Mammary epithelial cell (primary cell): ENCODE measurements at regions not wholly inside any gene's neighbourhood (a gene's known extent, or its start where the extent isn't known, plus 50 kb on each side); places are given as distances from the start of the nearest gene placed in this dataset.

Experiments
- EZH2 ChIP-seq: IDR thresholded peaks from 2 replicates; pipeline ENCODE4 v1.6.1; 2012; ENCODE audit warnings: low read length, inconsistent platforms, borderline replicate concordance
- TF ChIP-seq, protein P1 (sequence below), 2 donors: IDR thresholded peaks in 1 of 2; conservative IDR thresholded peaks in 1 of 2; 2 replicates each; pipeline ENCODE4 v1.5.1; 2011 to 2012; ENCODE audit warnings: inconsistent platforms in 2 of 2, low read length in 2 of 2, mild to moderate bottlenecking in 2 of 2, control low read depth in 1 of 2, low read depth in 1 of 2; ENCODE audit not compliant: insufficient read depth in 1 of 2; ENCODE audit errors: extremely low read depth in 1 of 2

DNA sequence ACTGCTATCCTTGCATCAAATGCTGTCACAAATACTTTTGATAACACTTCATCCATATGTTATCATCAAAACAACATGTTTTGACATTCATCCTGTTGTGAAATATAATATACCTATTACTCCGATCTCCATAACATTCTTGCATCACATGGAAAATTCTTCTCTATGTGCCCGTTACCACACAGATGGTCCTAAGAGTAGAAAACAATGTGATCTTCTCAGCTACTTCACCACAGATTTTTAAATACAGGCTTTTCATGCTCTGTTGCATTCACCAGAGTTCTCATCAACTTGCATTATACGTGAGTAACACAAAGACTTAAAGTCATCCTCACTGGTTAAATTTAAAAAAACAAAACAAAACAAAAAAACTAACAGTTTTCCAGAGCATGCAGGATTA, 1603.3 kb upstream of the ZEB2 start:
- TF ChIP-seq, protein P1, sequence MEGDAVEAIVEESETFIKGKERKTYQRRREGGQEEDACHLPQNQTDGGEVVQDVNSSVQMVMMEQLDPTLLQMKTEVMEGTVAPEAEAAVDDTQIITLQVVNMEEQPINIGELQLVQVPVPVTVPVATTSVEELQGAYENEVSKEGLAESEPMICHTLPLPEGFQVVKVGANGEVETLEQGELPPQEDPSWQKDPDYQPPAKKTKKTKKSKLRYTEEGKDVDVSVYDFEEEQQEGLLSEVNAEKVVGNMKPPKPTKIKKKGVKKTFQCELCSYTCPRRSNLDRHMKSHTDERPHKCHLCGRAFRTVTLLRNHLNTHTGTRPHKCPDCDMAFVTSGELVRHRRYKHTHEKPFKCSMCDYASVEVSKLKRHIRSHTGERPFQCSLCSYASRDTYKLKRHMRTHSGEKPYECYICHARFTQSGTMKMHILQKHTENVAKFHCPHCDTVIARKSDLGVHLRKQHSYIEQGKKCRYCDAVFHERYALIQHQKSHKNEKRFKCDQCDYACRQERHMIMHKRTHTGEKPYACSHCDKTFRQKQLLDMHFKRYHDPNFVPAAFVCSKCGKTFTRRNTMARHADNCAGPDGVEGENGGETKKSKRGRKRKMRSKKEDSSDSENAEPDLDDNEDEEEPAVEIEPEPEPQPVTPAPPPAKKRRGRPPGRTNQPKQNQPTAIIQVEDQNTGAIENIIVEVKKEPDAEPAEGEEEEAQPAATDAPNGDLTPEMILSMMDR (conservative IDR thresholded peaks at IDR 0.05 in 1 of 2, IDR thresholded peaks at IDR 0.05 in 1 of 2; ENCODE audit: extremely low read depth in 1 of 2, insufficient read depth in 1 of 2, low read depth in 1 of 2, low read length in 2 of 2) = no peak
- no peak for TF ChIP-seq EZH2
